IMR-90 (cell line): ENCODE measurements at regions not wholly inside any gene's neighbourhood (a gene's known extent, or its start where the extent isn't known, plus 50 kb on each side); places are given as distances from the start of the nearest gene placed in this dataset.

ENCODE experiments used
- ATAC-seq: fragments of 200-7000 bp; cut with Tn5 transposase; 2 replicates; pipeline ENCODE4 v1.9.1; 2020; ENCODE audit warnings: low read depth, mild to moderate bottlenecking, moderate library complexity
- BruUV-seq: library from RNA; stranded (reverse); fragments of 400-500 nt; replicated peaks from 2 replicates; lab custom pipeline; 2021; lab: Mats Ljungman, UMichigan
- CTCF ChIA-PET: fragments of 300-600 bp; formaldehyde crosslinking; extraction: SDS; loops from one replicate; lab custom pipeline; 2021; ENCODE audit warnings: antibody characterized with exemption; lab: Yijun Ruan, JAX
- POLR2A ChIA-PET: fragments of 300-600 bp; sonication (Branson Sonifier 250); formaldehyde crosslinking; loops from one replicate; lab custom pipeline; 2022; ENCODE audit warnings: antibody characterized with exemption; ENCODE audit not compliant: unreplicated experiment; lab: Charles Lee
- DNase-seq: peaks from one replicate; pipeline ENCODE4 v3.0.0; 2013
- H2AFZ ChIP-seq: replicated peaks from 2 replicates; pipeline ENCODE3; 2013; ENCODE audit warnings: low read length, mild to moderate bottlenecking; ENCODE audit not compliant: poor library complexity
- H2AK5ac ChIP-seq: 2 replicates; pipeline ENCODE4 v1.6.1; 2013; ENCODE audit warnings: low read depth, low read length, inconsistent platforms
- H2AK9ac ChIP-seq: replicated peaks from 2 replicates; pipeline ENCODE3; 2013; ENCODE audit warnings: mild to moderate bottlenecking, low read depth, low read length, moderate library complexity; ENCODE audit not compliant: poor library complexity
- H2BK120ac ChIP-seq: 2 replicates; pipeline ENCODE4 v1.6.1; 2013; ENCODE audit warnings: low read depth, low read length, inconsistent platforms
- H2BK15ac ChIP-seq: 3 replicates; pipeline ENCODE4 v1.6.1; 2013; ENCODE audit warnings: low read depth, low read length, inconsistent platforms
- H2BK20ac ChIP-seq: 2 replicates; pipeline ENCODE4 v1.6.1; 2013; ENCODE audit warnings: low read depth, mild to moderate bottlenecking, inconsistent platforms, low read length, moderate library complexity
- H2BK5ac ChIP-seq: 2 replicates; pipeline ENCODE4 v1.6.1; 2013; ENCODE audit warnings: mild to moderate bottlenecking, low read depth, low read length, inconsistent platforms; ENCODE audit not compliant: poor library complexity, severe bottlenecking
- H3K14ac ChIP-seq: replicated peaks from 2 replicates; pipeline ENCODE4 v1.6.1; 2013; ENCODE audit warnings: low read depth, low read length, inconsistent platforms
- H3K18ac ChIP-seq: 2 replicates; pipeline ENCODE4 v1.6.1; 2013; ENCODE audit warnings: low read depth, low read length, control low read depth
- H3K23ac ChIP-seq: 2 replicates; pipeline ENCODE4 v1.6.1; 2013; ENCODE audit warnings: low read depth, low read length, inconsistent platforms
- H3K27ac ChIP-seq: 2 replicates; pipeline ENCODE4 v1.5.1; 2013; ENCODE audit warnings: mild to moderate bottlenecking, control low read depth, low read length; ENCODE audit not compliant: insufficient read depth
- H3K27me3 ChIP-seq: 2 replicates; pipeline ENCODE4 v1.6.1; 2013; ENCODE audit warnings: low read length; ENCODE audit not compliant: control insufficient read depth, insufficient read depth
- H3K36me3 ChIP-seq: 2 replicates; pipeline ENCODE4 v1.6.1; 2013; ENCODE audit warnings: low read length, mixed read lengths; ENCODE audit not compliant: control insufficient read depth, insufficient read depth
- H3K4ac ChIP-seq: 2 replicates; pipeline ENCODE4 v1.6.1; 2013; ENCODE audit warnings: low read depth, low read length, inconsistent platforms
- H3K4me1 ChIP-seq: 2 replicates; pipeline ENCODE4 v1.6.1; 2013; ENCODE audit warnings: low read length, mixed read lengths; ENCODE audit not compliant: control insufficient read depth, insufficient read depth
- H3K4me2 ChIP-seq: 2 replicates; pipeline ENCODE4 v1.6.1; 2013; ENCODE audit warnings: low read depth, mild to moderate bottlenecking, control low read depth, low read length, moderate library complexity
- H3K4me3 ChIP-seq: 2 replicates; pipeline ENCODE4 v1.5.1; 2013; ENCODE audit warnings: low read depth, mild to moderate bottlenecking, control low read depth, low read length, moderate library complexity; ENCODE audit not compliant: insufficient read depth
- H3K56ac ChIP-seq: 2 replicates; pipeline ENCODE4 v1.6.1; 2013; ENCODE audit warnings: low read length, inconsistent platforms; ENCODE audit not compliant: insufficient read depth; ENCODE audit errors: extremely low read depth
- H3K79me1 ChIP-seq, 2 experiments: 2 replicates each; pipeline ENCODE4 v1.6.1; 2013; ENCODE audit warnings: low read length in 2 of 2, inconsistent platforms in 1 of 2, low read depth in 1 of 2
- H3K9ac ChIP-seq: 2 replicates; pipeline ENCODE4 v1.6.1; 2013; ENCODE audit warnings: low read depth, low read length, control low read depth
- H3K9me1 ChIP-seq: 2 replicates; pipeline ENCODE4 v1.6.1; 2013; ENCODE audit warnings: low read length, inconsistent platforms; ENCODE audit not compliant: insufficient read depth
- H3K9me3 ChIP-seq: 2 replicates; pipeline ENCODE4 v1.6.1; 2013; ENCODE audit warnings: low read length; ENCODE audit not compliant: control insufficient read depth, insufficient read depth
- H4K20me1 ChIP-seq: 2 replicates; pipeline ENCODE4 v1.6.1; 2013; ENCODE audit warnings: low read length, inconsistent platforms; ENCODE audit not compliant: insufficient read depth
- H4K5ac ChIP-seq: 2 replicates; pipeline ENCODE4 v1.6.1; 2013; ENCODE audit warnings: mild to moderate bottlenecking, low read depth, low read length, control low read depth
- H4K8ac ChIP-seq, 2 experiments: 2 replicates each; pipeline ENCODE4 v1.6.1; 2013; ENCODE audit warnings: low read depth in 2 of 2, low read length in 2 of 2, control low read depth in 1 of 2, inconsistent platforms in 1 of 2
- H4K91ac ChIP-seq: 2 replicates; pipeline ENCODE4 v1.6.1; 2013; ENCODE audit warnings: low read depth, low read length, inconsistent platforms; ENCODE audit not compliant: insufficient read depth
- CEBPB ChIP-seq: IDR thresholded peaks from 2 replicates; pipeline ENCODE4 v1.6.1; 2012; ENCODE audit warnings: low read depth, low read length, improper control_type of control experiment
- MAZ ChIP-seq: IDR thresholded peaks from 2 replicates; pipeline ENCODE4 v1.6.1; 2012; ENCODE audit warnings: low read depth, mild to moderate bottlenecking, low read length, improper control_type of control experiment, moderate library complexity, borderline replicate concordance
- WGBS, 2 experiments: methylation state at CpG; one replicate each; pipeline versions ENCODE4 v1.1.5 to v1.1.7; 2013; ENCODE audit warnings: missing lambda C conversion rate in 2 of 2; ENCODE audit not compliant: insufficient read length in 1 of 2; ENCODE audit errors: extremely low coverage in 2 of 2; 5-methylcytosine and 5-hydroxymethylcytosine counted together
- dilution Hi-C: fragments of 300-500 bp; cut with HindIII; formaldehyde crosslinking; loops from one replicate; pipeline ENCODE4 v1.14.3; 2018; ENCODE audit warnings: low sequenced_read_pairs; ENCODE audit not compliant: unreplicated experiment
- in situ Hi-C: fragments of 300-500 bp; cut with MboI; formaldehyde crosslinking; loops from 3 replicates; pipeline ENCODE4 v1.14.3; 2019; ENCODE audit warnings: low sequenced_read_pairs, inconsistent platforms, mixed read lengths
- intact Hi-C: fragments of 100-400 bp; cut with micrococcal nuclease; formaldehyde crosslinking; loops from 2 replicates; pipeline ENCODE4 v1.10.0; 2022

DNA sequence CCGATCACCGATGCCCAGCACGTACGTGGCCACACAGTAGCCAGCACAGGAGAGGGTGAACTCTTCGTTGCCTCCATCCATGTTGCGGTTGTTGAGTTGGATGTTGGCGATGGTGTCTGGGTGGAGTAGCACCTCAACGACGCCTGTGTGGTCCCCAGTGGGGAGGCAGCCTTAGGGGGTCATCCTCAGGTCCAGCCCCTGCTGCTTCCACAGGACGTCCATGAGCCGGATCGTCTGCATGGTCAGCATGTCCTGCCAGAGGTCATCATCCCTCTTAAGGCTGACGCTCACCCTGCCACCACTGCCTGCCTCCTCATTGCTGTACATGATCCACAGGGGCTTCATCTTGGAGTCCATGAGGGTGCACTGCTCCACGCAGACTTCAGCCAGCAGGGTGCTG is 369.3 kb downstream of the CMPK2 start:
- no TSS peak for BruUV-seq
- Histone ChIP-seq H3K27ac (no peak overlapping the region), H2AK5ac (no peak overlapping the region), H3K23ac (no peak overlapping the region), H3K4ac (no peak overlapping the region), H2BK120ac (no peak overlapping the region), H3K56ac (no peak overlapping the region), H2AFZ (no peak overlapping the region), H2BK15ac (no peak overlapping the region), H2BK20ac (no peak overlapping the region), H4K8ac (no peak overlapping the region), H3K4me3 (no peak overlapping the region), H3K4me2 (no peak overlapping the region), H3K27me3 (no peaks in the 10 kb centered on the region), H2BK5ac (no peak overlapping the region), H4K5ac (no peak overlapping the region), H3K36me3 (no peaks in the 10 kb centered on the region), H3K9ac (no peak overlapping the region), H4K91ac (no peak overlapping the region), H3K79me1 (no peaks in the 10 kb centered on the region), H3K9me1 (no peaks in the 10 kb centered on the region), H3K14ac (no peak overlapping the region), H4K20me1 (no peaks in the 10 kb centered on the region), H2AK9ac (no peak overlapping the region), H3K4me1 (no peaks in the 10 kb centered on the region), H3K18ac (no peak overlapping the region), H3K9me3 (peaks cover 3% of the 10 kb centered on the region; the same call in 1 of the 2 replicates)
- 85% methylated on average over 7 of the region's 14 CpGs; no CpG with 5 or more reads in 1 of the 2 experiments for WGBS, 2 experiments
- intact Hi-C loops (no loop called here), dilution Hi-C loops (no loop called here), in situ Hi-C loops (no loop called here)
- ATAC-seq (no peak), DNase-seq (no peak)
- ChIA-PET CTCF (no interaction called here), POLR2A (no interaction called here)
- TF ChIP-seq CEBPB: no peak
- TF ChIP-seq MAZ: no peak
